Endothelial cell of umbilical vein (primary cell): ENCODE measurements at regions not wholly inside any gene's neighbourhood (a gene's known extent, or its start where the extent isn't known, plus 50 kb on each side); places are given as distances from the start of the nearest gene placed in this dataset.

Experiments used
- BruUV-seq: library from RNA; stranded (reverse); fragments of 400-500 nt; replicated peaks from 2 replicates; lab custom pipeline; 2021; lab: Mats Ljungman, UMichigan
- CTCF ChIA-PET: fragments of 300-600, 350-600 bp; sonication (Branson Sonifier 250); formaldehyde crosslinking; loops from one replicate; lab custom pipeline; 2021; ENCODE audit warnings: antibody characterized with exemption, inconsistent platforms; lab: Charles Lee
- POLR2A ChIA-PET: fragments of 300-600, 350-600 bp; sonication (Branson Sonifier 250); formaldehyde crosslinking; loops from one replicate; lab custom pipeline; 2021; ENCODE audit warnings: antibody characterized with exemption, inconsistent platforms; lab: Charles Lee
- DNase-seq: peaks from one replicate; pipeline ENCODE4 v3.0.0-alpha.2; 2011; ENCODE audit warnings: low read depth, low spot score
- FAIRE-seq: peaks from 2 replicates; lab custom pipeline; 2011; peaks lifted over from hg19 to GRCh38; lab: Jason Lieb, UNC
- H2AFZ ChIP-seq: 2 replicates; pipeline ENCODE4 v1.6.0; 2012; ENCODE audit warnings: low read depth, low read length, control low read depth, inconsistent platforms
- H3K27ac ChIP-seq: 2 replicates; pipeline ENCODE4 v1.5.1; 2011; ENCODE audit warnings: low read depth, mild to moderate bottlenecking, control low read depth, low read length, moderate library complexity; ENCODE audit not compliant: insufficient read depth
- H3K27me3 ChIP-seq, 2 experiments: 2 replicates each; pipeline versions ENCODE4 v1.6.0 to v1.6.1; 2011; ENCODE audit warnings: low read length in 2 of 2, mixed read lengths in 1 of 2; ENCODE audit not compliant: control insufficient read depth in 2 of 2, insufficient read depth in 2 of 2
- H3K36me3 ChIP-seq, 2 experiments: 2 replicates in 1 of 2; 3 replicates in 1 of 2; pipeline ENCODE4 v1.5.1; 2011; ENCODE audit warnings: low read length in 2 of 2, mild to moderate bottlenecking in 1 of 2, moderate library complexity in 1 of 2; ENCODE audit not compliant: control insufficient read depth in 2 of 2, insufficient read depth in 2 of 2; ENCODE audit errors: extremely low read depth in 1 of 2
- H3K4me1 ChIP-seq: 3 replicates; pipeline ENCODE4 v1.5.1; 2011; ENCODE audit warnings: mild to moderate bottlenecking, low read length; ENCODE audit not compliant: control insufficient read depth, insufficient read depth; ENCODE audit errors: extremely low read depth
- H3K4me2 ChIP-seq: 2 replicates; pipeline ENCODE4 v1.6.1; 2011; ENCODE audit warnings: low read length, control low read depth, mixed read lengths; ENCODE audit not compliant: insufficient read depth
- H3K4me3 ChIP-seq, 3 experiments: fragments of 200-600 bp in 1 of 3; sonication (generic), shearing (Covaris generic) in 1 of 3; replicated peaks in 1 of 3; 2 replicates each; pipeline ENCODE4 v1.5.1; 2011 to 2016; ENCODE audit warnings: control low read depth in 3 of 3, low read length in 3 of 3, mild to moderate bottlenecking in 2 of 3, inconsistent platforms in 1 of 3, low read depth in 1 of 3, moderate library complexity in 1 of 3; ENCODE audit not compliant: insufficient read depth in 1 of 3
- H3K79me2 ChIP-seq: 2 replicates; pipeline ENCODE4 v1.6.0; 2012; ENCODE audit warnings: low read length, inconsistent platforms; ENCODE audit not compliant: control insufficient read depth, insufficient read depth
- H3K9ac ChIP-seq: replicated peaks from 2 replicates; pipeline ENCODE3; 2011; ENCODE audit warnings: low read length, control low read depth; ENCODE audit not compliant: insufficient read depth; ENCODE audit errors: extremely low read depth
- H3K9me1 ChIP-seq: replicated peaks from 3 replicates; pipeline ENCODE4 v1.6.0; 2011; ENCODE audit warnings: mild to moderate bottlenecking, low read length; ENCODE audit not compliant: control insufficient read depth, insufficient read depth; ENCODE audit errors: extremely low read depth
- H3K9me3 ChIP-seq: replicated peaks from 2 replicates; pipeline ENCODE4 v1.5.1; 2012; ENCODE audit warnings: low read length, inconsistent platforms; ENCODE audit not compliant: control insufficient read depth, insufficient read depth
- H4K20me1 ChIP-seq: replicated peaks from 2 replicates; pipeline ENCODE3; 2011; ENCODE audit warnings: mild to moderate bottlenecking, low read length; ENCODE audit not compliant: control insufficient read depth, insufficient read depth; ENCODE audit errors: extremely low read depth
- EZH2 ChIP-seq: IDR thresholded peaks from 2 replicates; pipeline ENCODE4 v1.6.1; 2012; ENCODE audit warnings: borderline replicate concordance, low read depth, mild to moderate bottlenecking, moderate library complexity, low read length, inconsistent platforms; ENCODE audit not compliant: severe bottlenecking
- FOS ChIP-seq: IDR thresholded peaks from 2 replicates; pipeline ENCODE4 v1.6.1; 2011; ENCODE audit warnings: mild to moderate bottlenecking, low read length, moderate library complexity, borderline replicate concordance; ENCODE audit not compliant: insufficient read depth
- GATA2 ChIP-seq: IDR thresholded peaks from 2 replicates; pipeline ENCODE4 v1.7.0; 2011; ENCODE audit warnings: low read depth, mild to moderate bottlenecking, moderate library complexity, mixed read lengths, low read length; ENCODE audit not compliant: insufficient read length, insufficient read depth
- JUN ChIP-seq: IDR thresholded peaks from 2 replicates; pipeline ENCODE4 v1.6.1; 2011; ENCODE audit warnings: borderline replicate concordance, low read depth; ENCODE audit not compliant: insufficient read length, insufficient read depth
- MYC ChIP-seq: IDR thresholded peaks from one replicate; pipeline ENCODE4 v1.6.1; 2011; ENCODE audit warnings: mild to moderate bottlenecking, low read depth, low read length
- POLR2A ChIP-seq: IDR thresholded peaks from 2 replicates; pipeline ENCODE4 v1.6.1; 2012; ENCODE audit warnings: low read depth, mild to moderate bottlenecking, control low read depth, low read length
- POLR2AphosphoS5 ChIP-seq: IDR thresholded peaks from 2 replicates; pipeline ENCODE4 v1.6.1; 2012; ENCODE audit warnings: low read depth, mild to moderate bottlenecking, control low read depth, low read length, moderate library complexity; ENCODE audit not compliant: insufficient read depth
- dilution Hi-C: fragments of 300-500 bp; cut with MboI; formaldehyde crosslinking; loops from one replicate; pipeline ENCODE4 v1.15.0; 2019; ENCODE audit warnings: low sequenced_read_pairs; ENCODE audit not compliant: extremely low pct_ligation_motif_present
- intact Hi-C: fragments of 100-400 bp; cut with micrococcal nuclease; formaldehyde crosslinking; loops from one replicate; pipeline ENCODE4 v1.10.0; 2022
- TF ChIP-seq, protein P1 (sequence below), 2 donors: IDR thresholded peaks; 1 replicate in 1 of 2; 2 replicates in 1 of 2; pipeline ENCODE4 v1.5.1; 2011; ENCODE audit warnings: low read length in 2 of 2, mild to moderate bottlenecking in 2 of 2, moderate library complexity in 2 of 2, control low read depth in 1 of 2, inconsistent platforms in 1 of 2, low read depth in 1 of 2; ENCODE audit not compliant: insufficient read depth in 1 of 2; ENCODE audit errors: extremely low read depth in 1 of 2
- TF ChIP-seq, protein P2 (sequence below): IDR thresholded peaks from 2 replicates; pipeline ENCODE4 v1.6.1; 2011; ENCODE audit not compliant: insufficient read depth, insufficient read length

DNA sequence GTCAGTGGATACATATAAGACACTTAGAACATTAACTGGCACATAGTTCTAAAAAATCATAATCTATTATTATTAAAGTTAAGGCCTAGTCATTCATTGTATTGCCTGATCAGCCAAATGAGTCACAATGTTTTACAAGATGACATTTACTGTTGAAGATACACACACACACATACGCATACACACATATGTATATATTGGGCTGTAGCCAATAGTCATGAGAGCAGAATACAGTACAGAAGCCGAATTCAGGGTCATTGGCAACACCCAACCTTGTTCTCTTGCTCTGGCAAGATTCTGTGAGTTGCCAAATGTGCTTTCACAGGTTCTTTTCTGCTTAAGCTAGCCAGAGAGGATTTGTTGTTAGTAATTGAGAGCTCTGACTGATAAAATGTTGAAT lies 922.8 kb upstream of the MAP3K7 start:
- POLR2A ChIA-PET: no interaction called here
- no peaks in the 10 kb centered on the region for H3K36me3 ChIP-seq
- dilution Hi-C loops (no loop called here), intact Hi-C loops (no loop called here)
- CTCF ChIA-PET: interaction anchor here (0.7 to 1.6 kb wide), 4 partner anchors 12 to 98 kb away, joined by 3 to 5 read pairs (median 4); no protein-coding TSS in a partner anchor
- H3K4me1 ChIP-seq: no peaks in the 10 kb centered on the region
- H3K27ac ChIP-seq: no peak overlapping the region
- no peaks in the 10 kb centered on the region for H4K20me1 ChIP-seq
- H3K9me3 ChIP-seq: no peaks in the 10 kb centered on the region
- H3K79me2 ChIP-seq: no peaks in the 10 kb centered on the region
- no peak overlapping the region for H3K9ac ChIP-seq
- DNase-seq (peak; percentile 16), FAIRE-seq (no peak)
- no peak overlapping the region for H2AFZ ChIP-seq
- TF ChIP-seq, protein P1, sequence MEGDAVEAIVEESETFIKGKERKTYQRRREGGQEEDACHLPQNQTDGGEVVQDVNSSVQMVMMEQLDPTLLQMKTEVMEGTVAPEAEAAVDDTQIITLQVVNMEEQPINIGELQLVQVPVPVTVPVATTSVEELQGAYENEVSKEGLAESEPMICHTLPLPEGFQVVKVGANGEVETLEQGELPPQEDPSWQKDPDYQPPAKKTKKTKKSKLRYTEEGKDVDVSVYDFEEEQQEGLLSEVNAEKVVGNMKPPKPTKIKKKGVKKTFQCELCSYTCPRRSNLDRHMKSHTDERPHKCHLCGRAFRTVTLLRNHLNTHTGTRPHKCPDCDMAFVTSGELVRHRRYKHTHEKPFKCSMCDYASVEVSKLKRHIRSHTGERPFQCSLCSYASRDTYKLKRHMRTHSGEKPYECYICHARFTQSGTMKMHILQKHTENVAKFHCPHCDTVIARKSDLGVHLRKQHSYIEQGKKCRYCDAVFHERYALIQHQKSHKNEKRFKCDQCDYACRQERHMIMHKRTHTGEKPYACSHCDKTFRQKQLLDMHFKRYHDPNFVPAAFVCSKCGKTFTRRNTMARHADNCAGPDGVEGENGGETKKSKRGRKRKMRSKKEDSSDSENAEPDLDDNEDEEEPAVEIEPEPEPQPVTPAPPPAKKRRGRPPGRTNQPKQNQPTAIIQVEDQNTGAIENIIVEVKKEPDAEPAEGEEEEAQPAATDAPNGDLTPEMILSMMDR (IDR thresholded peaks at IDR 0.05; ENCODE audit: extremely low read depth in 1 of 2, insufficient read depth in 1 of 2, low read depth in 1 of 2, low read length in 2 of 2): no peak
- TF ChIP-seq, protein P2, sequence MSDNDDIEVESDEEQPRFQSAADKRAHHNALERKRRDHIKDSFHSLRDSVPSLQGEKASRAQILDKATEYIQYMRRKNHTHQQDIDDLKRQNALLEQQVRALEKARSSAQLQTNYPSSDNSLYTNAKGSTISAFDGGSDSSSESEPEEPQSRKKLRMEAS: no peak
- no peaks in the 10 kb centered on the region for H3K9me1 ChIP-seq
- no peak overlapping the region for H3K4me2 ChIP-seq
- H3K27me3 ChIP-seq: no peaks in the 10 kb centered on the region
- no TSS peak for BruUV-seq
- no peak overlapping the region for H3K4me3 ChIP-seq

DNA sequence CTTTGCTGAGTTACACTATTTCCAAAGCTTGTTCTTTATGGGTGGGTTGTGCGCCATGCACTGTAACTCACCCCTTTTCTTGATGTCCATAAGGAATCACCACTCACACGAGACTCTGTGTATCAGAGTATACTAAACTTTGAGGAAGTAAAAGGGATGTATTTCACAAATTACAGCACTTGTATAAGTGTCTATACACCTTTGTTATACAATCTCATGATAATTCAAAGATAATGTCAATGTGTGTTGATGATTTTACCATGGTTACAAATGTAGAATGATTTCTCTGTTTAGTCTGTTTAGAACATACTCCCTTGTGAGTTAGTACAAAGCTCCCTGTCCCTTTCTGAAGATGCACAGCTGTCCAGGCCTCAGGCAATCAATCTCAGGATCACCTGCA lies 922.2 kb upstream of the MAP3K7 start:
- intact Hi-C loops: no loop called here
- dilution Hi-C loops: no loop called here
- no TSS peak for BruUV-seq
- no peak overlapping the region for H3K27ac ChIP-seq
- no peaks in the 10 kb centered on the region for H3K27me3 ChIP-seq
- H4K20me1 ChIP-seq: no peaks in the 10 kb centered on the region
- H3K9me1 ChIP-seq: no peaks in the 10 kb centered on the region
- no peak overlapping the region for H3K4me3 ChIP-seq
- no peaks in the 10 kb centered on the region for H3K36me3 ChIP-seq
- no peaks in the 10 kb centered on the region for H3K9me3 ChIP-seq
- no peak for DNase-seq
- no peak overlapping the region for H3K9ac ChIP-seq
- ChIA-PET POLR2A (no interaction called here), CTCF (interaction anchor here (1.6 kb wide), 1 partner anchor 26 kb away, joined by 5 read pairs; no protein-coding TSS in a partner anchor)
- no peak overlapping the region for H3K4me2 ChIP-seq
- no peaks in the 10 kb centered on the region for H3K79me2 ChIP-seq
- no peak overlapping the region for H2AFZ ChIP-seq
- H3K4me1 ChIP-seq: no peaks in the 10 kb centered on the region
- TF ChIP-seq, protein P2: no peak
- TF ChIP-seq, protein P1 (IDR thresholded peaks at IDR 0.05; ENCODE audit: extremely low read depth in 1 of 2, insufficient read depth in 1 of 2, low read depth in 1 of 2, low read length in 2 of 2): no peak
- no peak for TF ChIP-seq GATA2
- TF ChIP-seq FOS: no peak
- no peak for TF ChIP-seq POLR2A
- no peak for TF ChIP-seq JUN
- TF ChIP-seq MYC: no peak
- TF ChIP-seq EZH2: no peak
- no peak for TF ChIP-seq POLR2AphosphoS5
- FAIRE-seq: no peak
